GM18907 (cell line): ENCODE measurements at regions not wholly inside any gene's neighbourhood (a gene's known extent, or its start where the extent isn't known, plus 50 kb on each side); places are given as distances from the start of the nearest gene placed in this dataset.
A peak's percentile ranks its signal among the peaks of the same experiment; 100 is the strongest.

Source experiments
- ATAC-seq: cut with Tn5 transposase; IDR thresholded peaks from one replicate; pipeline ENCODE4 v1.9.1; 2021; ENCODE audit warnings: mild to moderate bottlenecking, moderate library complexity; ENCODE audit not compliant: unreplicated experiment

DNA sequence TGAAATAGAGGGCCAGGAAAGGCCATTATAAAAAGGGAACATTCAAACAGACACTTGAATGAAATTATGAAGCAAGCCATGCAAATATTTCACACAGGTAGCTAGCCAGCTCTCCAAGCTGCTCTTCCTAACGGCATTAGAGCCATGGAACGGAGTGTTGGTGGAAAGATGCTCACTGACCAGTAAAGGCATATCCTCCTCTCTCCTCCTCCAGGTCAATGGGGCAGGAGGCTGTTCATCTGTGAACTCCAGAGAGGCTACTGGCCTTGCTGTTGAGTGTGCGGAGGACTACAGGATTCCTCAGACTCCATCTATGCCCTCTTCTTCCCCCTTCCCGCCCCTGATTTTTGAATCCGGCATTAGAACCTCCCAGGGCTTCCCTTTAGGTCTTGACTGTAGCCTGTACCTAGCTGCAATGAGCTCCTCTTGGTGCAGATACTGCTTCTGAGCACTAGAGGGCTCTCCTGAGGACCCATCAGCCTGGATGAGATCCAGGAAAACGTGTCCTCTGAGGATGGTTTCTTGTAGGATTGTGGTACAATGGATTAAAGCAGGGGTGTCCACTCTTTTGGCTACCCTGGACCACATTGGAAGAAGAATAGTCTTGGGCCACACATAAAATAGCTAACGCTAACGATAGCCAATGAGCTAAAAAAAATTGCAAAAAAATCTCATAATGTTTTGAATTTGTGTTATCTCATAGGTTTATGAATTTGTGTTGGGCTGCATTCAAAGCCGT lies 162.2 kb downstream of the SREK1 start:
- peak; percentile 86 for ATAC-seq

DNA sequence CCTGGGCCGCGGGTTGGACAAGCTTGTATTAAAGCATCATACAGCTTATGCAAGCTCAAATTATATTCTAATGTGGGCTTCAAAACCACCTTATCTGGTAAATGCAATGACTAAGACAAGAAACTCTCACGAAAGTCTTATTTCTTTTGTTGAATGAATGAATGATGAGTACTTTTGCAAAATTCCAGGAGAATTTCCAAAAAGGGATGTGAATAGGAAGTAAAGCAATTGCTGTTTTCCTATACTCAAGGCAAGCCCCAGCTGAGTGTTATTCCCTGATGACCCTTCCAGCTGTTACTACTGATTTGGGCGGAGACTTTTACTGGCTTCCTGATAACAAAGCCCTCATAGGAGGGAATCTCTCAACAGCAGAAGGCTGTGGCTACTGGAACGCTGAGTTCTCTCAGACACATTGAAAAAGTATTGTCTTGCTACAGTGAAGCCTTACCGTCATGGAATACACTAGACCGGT lies 162.8 kb downstream of the SREK1 start:
- no peak for ATAC-seq

- ATAC-seq = peak; percentile 80
These were observed 163.6 kb downstream of the SREK1 start for GRCh38 chr5:66307647-66308241.

GRCh38 chr5:66312266-66312665 lies 168.2 kb downstream of the SREK1 start:
- ATAC-seq = no peak

GRCh38 chr5:66315784-66316183 lies 171.7 kb downstream of the SREK1 start:
- ATAC-seq = no peak

GRCh38 chr5:66322786-66323528 lies 178.9 kb downstream of the SREK1 start:
- no peak for ATAC-seq

DNA sequence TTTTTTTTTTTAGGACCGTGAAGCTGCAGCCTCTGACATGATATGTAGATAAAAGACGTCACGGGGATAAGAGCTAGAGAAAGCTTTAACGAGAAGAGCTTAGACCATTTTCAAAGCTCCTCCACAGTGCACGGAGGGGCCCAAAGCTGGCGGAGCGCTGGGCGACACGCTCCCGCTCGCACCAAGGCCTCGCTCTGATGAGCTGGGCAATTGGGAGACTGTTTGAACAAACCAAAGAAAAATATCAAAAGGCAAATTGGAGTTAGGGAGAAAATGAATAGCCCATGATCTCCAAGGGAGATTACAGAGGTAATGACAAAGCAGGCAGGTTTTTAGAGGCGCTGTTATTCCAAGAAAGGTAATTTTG lies 179.4 kb downstream of the SREK1 start:
- ATAC-seq = no peak

DNA sequence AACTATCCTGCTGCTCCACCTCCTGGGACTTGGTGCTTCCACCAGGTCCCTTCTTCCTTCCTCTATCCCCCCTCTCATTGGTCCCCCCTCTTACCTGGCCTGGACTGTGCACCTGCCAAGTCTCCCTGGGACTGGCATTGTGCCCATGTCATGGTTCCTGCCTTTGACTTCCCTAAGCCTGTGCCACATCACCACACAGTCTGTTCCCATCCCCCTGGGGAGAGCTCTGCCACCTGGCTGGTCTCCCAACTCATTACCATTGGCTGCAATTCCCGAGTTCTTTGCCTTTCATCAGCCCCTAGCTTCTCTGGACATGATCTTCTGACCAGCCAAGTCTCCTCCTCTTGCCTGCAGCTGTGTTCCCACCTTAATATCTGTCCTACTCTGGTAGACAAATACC lies 180.3 kb downstream of the SREK1 start:
- ATAC-seq = no peak

DNA sequence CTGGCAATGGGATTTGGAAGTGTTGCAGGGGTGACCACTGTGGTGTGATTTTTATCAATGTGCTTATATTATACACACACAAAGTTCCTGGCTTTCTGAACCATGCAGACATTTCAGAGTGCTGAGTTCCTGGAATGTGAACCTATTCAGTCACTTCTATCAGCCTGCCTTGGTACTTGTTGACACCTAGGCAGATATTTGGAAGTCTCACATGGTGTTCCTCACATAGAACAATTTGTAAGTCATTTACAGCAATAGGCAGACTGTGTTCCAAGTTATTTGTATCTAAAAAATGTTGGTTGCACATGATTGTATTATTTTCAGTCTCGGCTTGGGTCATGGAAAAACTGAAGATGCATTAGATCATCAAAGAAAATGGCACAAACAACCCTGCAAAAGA lies 182.2 kb downstream of the SREK1 start:
- ATAC-seq = no peak

GRCh38 chr5:66327008-66327407 lies 182.9 kb downstream of the SREK1 start:
- ATAC-seq = no peak

DNA sequence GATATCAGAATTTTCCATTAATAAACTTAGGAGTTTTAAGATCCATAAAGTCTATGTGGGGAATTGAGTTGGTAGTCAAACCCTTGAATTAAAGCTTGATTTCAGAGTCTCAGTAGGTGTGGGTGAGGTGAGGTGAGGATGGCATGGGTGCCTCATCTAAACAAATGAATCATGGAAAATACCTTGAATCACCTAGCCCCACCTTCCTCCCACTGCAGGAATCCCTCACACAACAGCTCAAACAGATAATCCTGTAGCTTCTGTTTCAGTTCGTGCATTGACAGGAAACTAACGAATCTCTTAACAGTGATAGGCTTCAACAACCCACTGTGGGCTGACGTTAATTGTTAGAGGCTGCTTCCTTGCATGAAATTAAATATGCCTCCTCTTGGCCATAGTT lies 185.0 kb downstream of the SREK1 start:
- ATAC-seq = no peak

DNA sequence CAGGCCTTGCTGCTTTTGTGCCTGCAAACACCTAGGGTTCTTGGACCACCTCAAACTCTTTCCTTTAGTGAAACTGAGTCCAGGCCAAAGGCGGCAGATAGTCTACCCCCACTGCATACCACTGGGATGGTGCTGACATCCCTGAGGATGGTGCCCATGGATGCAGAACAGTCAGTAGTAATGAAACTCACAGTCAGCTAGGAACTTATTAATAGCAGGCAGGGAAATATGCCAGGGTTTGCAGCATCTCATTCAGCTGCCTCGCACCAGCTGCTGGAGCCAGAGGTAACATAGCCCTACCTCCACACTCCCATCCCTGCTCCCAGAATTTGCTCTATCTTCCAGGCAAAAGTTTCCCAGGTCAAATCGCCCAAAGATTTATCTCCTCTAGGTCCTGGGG lies 189.1 kb downstream of the SREK1 start:
- ATAC-seq = no peak

DNA sequence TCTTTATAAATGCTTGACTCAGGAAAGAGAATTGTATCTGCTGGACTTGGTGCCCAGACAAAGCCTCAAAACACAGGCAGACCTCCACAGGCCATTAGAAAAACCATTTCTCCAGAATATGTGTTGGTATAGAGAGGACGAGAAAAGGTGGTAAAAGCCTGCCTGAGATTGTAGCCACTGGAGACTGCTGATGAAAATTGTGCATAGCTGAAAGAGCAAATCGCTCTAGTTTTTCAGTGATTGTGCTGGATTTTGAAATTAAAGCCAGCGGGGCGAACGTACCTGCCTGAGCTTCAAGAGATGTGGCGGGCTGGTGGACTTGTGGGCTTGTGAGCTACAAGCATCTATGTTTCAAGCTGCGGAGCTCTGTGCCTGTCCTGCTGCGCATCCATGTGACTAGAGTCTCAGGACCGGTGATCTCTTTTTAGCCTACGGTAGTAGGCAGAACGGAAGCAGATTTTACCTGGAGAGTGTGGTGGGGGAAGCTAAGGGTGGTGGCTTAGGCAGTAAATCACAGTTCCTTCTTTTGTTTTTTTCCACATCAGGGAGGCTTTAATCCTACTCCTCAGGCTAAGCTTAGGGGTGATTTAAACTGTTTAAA lies 193.6 kb downstream of the SREK1 start:
- ATAC-seq = no peak

DNA sequence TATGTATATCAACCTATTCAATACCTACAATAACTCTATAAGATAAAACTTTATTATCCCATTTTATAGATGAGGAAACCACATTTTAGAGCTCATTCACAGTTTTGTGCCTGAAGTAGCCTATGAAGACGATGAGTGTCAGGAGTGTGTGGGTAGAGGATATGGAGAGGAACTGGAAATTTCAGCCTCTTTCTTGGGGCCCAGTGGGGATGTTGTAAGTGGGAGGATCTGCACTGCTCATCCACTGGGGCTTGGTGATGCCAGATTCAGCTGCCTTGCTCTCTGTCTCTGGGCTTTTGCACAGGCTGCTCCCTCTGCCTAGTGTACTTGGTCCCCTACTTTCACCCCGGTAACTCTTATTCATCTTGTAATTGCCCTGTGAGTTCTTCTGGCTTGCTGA lies 194.7 kb downstream of the SREK1 start:
- ATAC-seq = no peak

- no peak for ATAC-seq
These were observed 195.8 kb downstream of the SREK1 start for GRCh38 chr5:66339896-66340295.

DNA sequence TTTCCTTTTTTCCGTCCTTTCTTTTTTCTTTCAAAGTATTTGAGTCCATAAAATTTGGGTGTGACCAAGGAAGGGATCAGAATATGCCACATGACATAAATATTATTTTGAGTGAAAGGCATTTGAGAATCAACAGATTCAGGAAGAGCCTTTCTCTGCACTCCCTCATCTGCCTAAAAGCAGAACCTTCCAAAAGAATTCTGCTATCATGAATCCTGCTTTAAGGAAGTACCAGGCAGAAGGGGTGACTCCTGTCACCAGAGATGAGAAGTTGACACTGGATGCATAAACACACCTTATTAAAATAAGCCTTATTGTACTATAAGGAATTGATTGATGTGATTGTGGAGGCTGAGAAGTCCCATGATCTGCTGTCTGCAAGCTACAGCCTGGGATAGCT lies 196.7 kb downstream of the SREK1 start:
- ATAC-seq = no peak

- ATAC-seq = no peak
These were observed 198.3 kb downstream of the SREK1 start for GRCh38 chr5:66342341-66342880.

DNA sequence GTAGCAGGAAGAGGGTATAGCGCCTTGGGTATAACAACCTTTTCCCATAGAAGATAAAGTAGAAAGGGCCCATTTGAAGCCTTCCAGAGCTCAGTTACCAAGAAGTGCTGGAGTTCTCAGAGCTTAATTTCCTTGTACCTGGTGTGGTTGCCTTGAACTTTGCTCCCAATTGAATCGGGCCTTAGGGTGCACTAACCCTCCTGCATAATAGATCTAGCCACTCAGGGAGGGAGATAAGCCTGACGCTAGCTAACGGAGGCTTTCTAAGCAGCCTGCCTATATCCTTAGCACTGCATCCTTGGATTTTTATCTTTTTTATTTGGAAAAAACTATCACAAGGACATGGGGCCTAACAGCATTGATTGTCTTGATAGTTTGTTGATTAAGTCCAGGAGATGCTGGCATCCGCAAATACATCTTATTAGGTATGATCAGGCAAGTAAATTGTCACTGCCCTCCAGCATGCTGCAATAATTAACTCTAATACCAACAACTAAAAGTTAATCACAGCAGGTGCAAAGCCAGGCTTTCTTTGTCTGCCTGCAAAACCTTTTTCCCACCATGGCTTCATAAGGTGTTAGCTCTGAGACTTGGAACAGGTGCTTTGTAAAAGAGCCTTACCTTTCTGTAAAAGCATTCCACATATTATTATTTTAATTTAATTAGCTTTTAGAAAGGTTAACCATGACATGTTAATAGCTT lies 199.4 kb downstream of the SREK1 start:
- ATAC-seq = no peak

DNA sequence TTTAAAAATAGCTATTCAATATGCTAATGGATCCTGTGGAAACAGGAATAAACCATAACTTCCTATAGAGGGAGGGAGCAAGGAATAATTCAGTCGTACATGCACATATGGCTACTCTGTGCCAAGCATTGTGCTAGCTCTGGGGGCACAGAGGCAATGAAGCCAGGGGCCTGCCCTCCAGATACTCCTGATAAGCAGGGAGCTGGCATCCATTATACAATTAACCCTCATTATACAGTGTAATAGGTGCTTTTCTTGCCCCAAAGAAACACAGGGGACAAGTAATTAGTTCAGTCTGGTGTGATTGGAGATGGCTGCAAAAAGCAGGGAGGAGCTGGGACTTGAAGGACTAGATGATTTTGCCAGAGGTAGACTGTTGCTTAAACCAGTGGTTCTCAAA lies 200.4 kb downstream of the SREK1 start:
- no peak for ATAC-seq

DNA sequence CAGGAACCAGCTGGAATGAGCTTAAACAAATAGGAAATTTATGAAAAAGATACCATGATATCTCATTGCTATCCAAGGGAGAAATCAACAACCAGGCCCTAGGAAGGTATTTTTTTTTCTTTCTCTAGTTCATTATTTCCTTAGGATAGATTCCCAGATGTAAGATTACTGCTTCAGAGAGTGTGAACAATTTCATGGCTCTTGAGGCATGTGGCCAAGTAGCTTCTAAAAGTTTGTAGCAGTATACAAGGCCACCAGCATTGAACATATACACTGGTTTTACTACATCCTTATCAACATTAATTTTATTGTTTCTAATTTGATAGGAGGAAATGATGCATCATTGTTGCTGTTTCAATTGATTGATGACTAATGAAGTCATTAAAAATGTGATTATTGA lies 201.2 kb downstream of the SREK1 start:
- no peak for ATAC-seq

DNA sequence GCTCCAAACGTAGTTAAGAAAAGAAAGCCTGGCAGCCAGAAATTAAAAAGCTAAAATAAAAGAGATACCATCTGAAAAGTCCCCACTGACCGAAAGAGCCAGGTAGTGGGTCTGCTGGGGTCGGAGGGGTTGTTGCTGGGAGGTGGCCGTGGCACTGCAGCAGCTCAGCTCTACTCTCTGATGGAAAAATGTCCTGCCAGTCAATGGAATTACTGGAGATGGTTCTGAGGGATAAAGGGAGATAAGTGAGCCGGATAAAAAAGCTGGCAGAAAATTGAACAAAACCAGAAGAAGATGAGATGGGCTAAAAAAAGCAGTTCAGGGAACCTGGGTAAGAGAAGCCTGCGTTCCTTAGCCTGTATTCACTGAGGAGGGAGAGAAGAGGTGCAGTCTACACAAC lies 202.8 kb downstream of the SREK1 start:
- ATAC-seq = no peak
